Erythroblast (primary cell): ENCODE measurements at regions not wholly inside any gene's neighbourhood (a gene's known extent, or its start where the extent isn't known, plus 50 kb on each side); places are given as distances from the start of the nearest gene placed in this dataset.
"Not testable (repeated sequence)": the region's sequence is repeated elsewhere in the genome, so short reads cannot be mapped to it uniquely, and the experiment has no call there.

ENCODE experiments used
- DNase-seq, 2 experiments: peaks; one replicate each; lab custom pipeline; 2025; lab: John Stamatoyannopoulos, UW
- GATA1 ChIP-seq: IDR thresholded peaks from 2 replicates; pipeline ENCODE4 v1.6.1; 2011; ENCODE audit warnings: low read depth, mild to moderate bottlenecking, control low read depth, low read length, moderate library complexity
- POLR2A ChIP-seq: IDR thresholded peaks from 2 replicates; pipeline ENCODE4 v1.6.1; 2011; ENCODE audit warnings: mild to moderate bottlenecking, low read length

DNA sequence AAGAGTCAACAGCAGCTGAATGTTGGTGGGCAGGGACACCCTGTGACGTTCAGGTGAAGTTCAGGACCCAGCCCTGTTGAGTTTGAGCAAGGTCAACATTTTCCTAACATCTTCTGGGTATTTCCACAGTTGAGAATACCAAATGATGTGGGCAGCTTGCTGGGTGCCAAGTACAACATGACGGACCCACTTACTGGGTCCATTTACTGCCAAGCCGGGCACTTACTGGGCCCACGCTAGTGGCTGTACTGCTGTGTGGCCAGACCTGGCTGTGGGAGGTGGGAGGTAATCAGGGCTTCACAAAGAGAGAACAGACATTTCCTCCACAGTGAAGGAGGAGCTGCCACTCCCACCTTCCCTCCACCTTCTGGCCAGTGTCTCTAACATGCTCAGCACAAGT is 99.2 kb downstream of the PSMG1 start:
- TF ChIP-seq GATA1 (no peak), POLR2A (no peak)
- DNase-seq = no peak

DNA sequence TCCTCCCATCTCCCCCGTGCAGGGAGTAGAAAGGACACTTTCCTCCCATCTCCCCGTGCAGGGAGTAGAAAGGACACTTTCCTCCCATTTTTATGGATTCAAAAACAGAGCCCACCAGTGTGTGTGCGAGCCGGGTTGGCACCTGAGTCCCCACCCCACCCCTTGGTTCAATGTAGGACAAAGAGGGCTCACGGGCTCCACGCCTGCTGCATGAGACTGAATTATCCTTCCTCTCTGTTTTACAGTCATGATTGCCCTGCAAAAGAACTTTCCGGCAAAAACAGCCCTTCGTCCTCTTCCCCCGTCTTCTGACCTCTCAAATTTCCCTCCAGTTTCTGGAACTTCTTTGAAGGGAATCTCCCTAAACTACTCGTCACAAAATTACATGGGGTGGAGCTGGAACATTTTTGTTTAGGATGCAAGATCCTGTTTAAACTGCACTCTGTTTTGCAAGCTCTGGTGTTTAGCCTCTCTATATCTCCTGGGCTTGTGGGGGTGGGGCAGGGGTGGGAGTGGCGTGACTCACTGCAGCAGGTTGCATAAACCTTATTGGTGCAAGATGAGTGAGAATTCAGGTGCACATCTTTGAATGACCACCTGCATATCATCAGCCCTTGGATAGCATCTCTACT is 99.8 kb downstream of the PSMG1 start:
- TF ChIP-seq GATA1 (no peak), POLR2A (no peak)

GRCh38 chr21:39082656-39083376 is 100.4 kb downstream of the PSMG1 start:
- DNase-seq = no peak
- TF ChIP-seq GATA1 (no peak), POLR2A (no peak)

More for the DNA sequence above, 99.8 kb downstream of the PSMG1 start:
- no peak for DNase-seq

GRCh38 chr21:39080366-39080765 is 102.9 kb downstream of the PSMG1 start:
- no peak for DNase-seq
- TF ChIP-seq POLR2A = no peak
- no peak for TF ChIP-seq GATA1

DNA sequence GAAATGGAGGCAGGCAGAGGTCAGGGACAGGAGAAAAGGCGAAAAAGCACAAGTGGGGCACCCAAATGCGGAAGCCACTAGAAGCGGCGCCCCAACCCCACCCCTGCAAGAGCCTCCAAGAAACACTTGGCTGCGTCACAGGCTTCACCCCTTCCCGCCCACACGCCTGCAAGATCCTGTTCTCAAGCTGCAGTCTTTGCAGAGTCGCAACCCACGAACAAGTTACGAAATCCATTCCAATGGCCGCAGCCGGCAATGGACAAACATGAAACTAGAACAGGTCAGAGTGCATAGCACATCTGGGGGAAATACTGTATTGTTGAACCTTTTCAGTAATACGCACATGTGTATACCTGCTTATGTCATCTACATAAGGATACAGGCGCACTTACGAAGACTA is 103.6 kb downstream of the PSMG1 start:
- DNase-seq = no peak
- TF ChIP-seq POLR2A (no peak), GATA1 (no peak)

- TF ChIP-seq GATA1 = no peak
- no peak for TF ChIP-seq POLR2A
- DNase-seq = no peak
Measured at GRCh38 chr21:39078322-39079065, 104.8 kb downstream of the PSMG1 start.

GRCh38 chr21:39077876-39078275 is 105.4 kb downstream of the PSMG1 start:
- TF ChIP-seq POLR2A = no peak
- TF ChIP-seq GATA1 = no peak
- DNase-seq = no peak

DNA sequence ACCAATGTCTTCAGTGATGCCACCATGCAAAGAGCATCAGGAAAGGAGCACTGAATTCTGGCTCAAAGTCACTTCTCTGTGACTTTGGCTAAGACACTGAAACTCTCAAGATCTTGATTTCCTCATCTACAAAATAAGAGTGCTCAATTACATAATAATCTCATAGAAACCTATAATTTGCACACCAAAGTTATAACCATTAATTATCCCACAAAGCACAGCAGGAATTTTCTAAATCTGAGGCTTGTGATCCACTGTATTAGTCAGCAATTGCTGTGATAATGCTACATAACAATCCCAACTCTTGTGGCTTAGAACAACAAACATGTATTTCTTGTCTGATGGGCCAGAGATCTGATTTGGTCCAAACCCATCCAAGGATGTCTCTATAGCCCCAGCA is 108.7 kb downstream of the PSMG1 start:
- TF ChIP-seq GATA1 (no peak), POLR2A (no peak)

DNA sequence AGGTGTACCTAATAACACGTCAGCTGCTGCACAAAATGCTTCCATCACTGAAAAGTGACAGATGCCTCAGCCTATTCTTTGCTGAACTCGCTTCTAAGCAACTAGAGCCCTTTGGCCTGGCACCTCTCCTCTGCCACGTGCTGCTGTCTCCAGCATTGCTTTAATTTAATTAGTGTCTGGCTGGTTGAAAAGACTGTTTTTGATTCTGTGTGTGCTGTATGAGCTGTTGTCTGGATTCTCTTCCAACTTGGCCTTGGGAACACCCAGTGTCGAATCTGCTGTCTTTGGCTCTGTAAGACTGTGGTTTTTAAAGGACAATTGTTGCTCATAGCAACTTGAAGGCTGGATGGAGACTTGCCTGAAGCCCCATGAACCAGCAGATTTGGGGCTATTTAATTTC is 109.5 kb downstream of the PSMG1 start:
- TF ChIP-seq POLR2A (no peak), GATA1 (no peak)
- no peak for DNase-seq

More for the DNA sequence above, 108.7 kb downstream of the PSMG1 start:
- DNase-seq = no peak

DNA sequence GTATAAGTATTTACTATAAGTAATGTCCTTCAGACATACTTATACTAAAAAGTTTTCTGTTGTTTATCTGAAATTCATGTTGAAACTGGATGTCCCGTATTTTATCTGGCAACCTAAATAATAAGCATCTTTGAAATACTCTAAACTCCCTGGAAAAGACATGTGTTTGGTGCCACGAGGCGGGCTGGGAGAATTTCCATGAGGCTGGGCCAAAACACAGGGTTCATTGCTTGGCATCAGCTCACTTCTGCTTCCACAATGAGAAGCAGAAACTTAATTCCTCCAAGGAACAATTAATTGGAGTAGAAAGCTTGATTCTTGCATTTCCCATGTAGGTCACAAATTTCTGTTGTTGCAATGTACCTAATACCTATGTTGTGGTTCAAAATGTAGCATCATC is 110.2 kb downstream of the PSMG1 start:
- no peak for DNase-seq

GRCh38 chr21:39072468-39072867 is 110.8 kb downstream of the PSMG1 start:
- no peak for DNase-seq
- no peak for TF ChIP-seq POLR2A
- no peak for TF ChIP-seq GATA1

More for the DNA sequence above, 110.2 kb downstream of the PSMG1 start:
- no peak for TF ChIP-seq POLR2A
- TF ChIP-seq GATA1 = no peak

DNA sequence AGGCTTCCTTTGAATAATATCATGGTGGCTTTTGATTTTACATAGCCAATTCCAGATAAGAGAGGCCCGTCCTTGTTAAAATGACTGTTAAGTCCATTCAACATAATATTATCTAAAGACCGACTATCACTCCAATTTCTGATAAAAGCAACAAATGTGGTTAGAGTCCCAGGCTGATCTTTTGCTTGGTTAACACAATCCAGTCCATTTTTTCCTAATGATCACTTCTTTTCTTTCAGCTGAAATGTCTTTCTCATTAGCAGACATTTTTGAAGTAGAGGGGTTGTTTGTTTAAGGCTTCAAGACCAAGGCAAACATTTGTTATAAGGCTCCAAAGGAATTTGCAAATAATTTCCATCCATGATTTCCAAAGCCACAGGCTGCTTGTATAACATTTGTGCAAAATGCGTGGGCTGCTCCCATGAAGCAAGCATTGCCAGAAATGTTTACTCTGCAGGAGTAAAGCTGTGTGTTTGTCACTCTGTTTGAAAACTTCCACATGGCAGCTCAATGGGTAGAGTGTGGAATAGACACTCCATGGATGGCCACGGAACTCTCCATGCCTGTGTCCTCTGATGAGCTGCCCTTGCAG is 111.5 kb downstream of the PSMG1 start:
- DNase-seq = no peak
- TF ChIP-seq GATA1 = no peak
- TF ChIP-seq POLR2A = no peak

GRCh38 chr21:39069856-39070255 is 113.4 kb downstream of the PSMG1 start:
- DNase-seq = not testable (repeated sequence)
